Left kidney (tissue), 1 donor: ENCODE measurements at regions not wholly inside any gene's neighbourhood (a gene's known extent, or its start where the extent isn't known, plus 50 kb on each side); places are given as distances from the start of the nearest gene placed in this dataset.

Source experiments
- DNase-seq: peaks from one replicate; pipeline ENCODE4 v3.0.0-alpha.2; 2013

DNA sequence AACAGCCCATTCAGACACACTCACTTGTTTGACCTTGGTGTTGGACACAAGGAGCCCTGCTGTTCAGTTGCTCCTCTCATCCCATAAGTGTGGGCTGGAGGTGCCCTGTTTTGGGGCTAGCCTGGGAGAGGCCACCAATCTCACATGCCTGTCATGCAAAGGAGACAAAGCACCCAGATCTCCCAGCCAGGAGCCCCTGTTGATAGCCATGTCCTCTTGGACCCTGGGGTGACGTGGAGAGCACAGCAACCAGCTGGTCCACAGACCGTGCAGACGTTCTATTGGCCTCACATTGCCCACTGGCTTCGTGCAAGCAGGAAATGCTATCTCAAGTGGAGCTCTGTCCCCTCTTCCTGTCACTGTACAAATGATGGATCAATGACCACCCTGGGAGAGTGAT lies 240.8 kb downstream of the RPS24 start:
- DNase-seq: no peak

DNA sequence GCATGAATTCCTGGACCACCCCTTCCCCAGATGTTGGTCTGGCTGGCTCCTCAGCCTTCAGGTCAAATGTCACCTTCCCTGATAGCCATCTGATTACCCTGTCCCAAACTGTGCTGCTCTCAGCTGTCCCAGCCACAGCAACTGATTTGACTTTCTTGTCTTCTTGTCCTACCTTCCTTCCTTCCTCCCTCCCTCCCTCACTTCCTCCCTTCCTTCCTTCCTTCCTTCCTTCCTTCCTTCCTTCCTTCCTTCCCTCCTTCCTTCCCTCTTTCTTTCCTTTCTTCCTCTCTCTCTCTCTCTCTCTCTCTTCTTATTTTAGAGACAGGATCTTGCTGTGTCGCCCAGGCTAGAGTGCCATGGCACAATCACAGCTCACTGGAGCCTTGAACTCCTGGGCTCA lies 242.5 kb downstream of the RPS24 start:
- DNase-seq: no peak

DNA sequence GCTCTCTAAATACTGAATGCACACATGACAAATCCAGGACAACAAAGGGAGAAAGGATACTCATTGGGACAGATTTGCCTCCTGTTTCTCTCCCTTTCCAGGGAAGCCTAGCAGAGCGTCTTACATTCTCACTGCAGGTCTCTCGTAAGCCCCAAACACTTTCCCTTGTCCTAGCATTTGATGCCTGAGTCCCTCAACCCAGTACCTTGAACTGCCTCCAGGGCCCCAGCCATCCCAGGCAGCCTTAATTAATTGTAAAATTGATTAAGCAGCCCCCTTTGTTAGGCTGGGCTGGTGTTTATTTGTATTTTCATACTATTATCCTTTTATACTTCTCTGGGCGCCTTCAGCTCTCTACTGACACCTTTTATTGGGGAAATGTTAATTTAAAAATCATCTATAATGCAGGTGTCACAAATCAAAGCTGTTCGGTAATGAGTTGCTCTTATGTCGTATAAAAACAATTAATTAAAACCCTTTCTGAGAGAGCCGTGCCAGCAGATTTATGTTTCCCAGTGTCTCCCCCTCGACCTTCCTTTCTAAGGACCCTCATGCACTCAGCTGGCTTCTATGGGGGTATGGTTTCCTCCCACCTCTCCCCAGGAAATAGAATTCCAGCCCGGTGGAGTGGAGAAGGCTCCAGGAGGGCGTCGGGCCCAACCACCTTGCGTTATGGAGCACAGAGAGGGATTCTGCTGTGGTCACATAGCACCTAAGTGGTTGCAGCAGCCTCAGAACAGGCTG lies 243.8 kb downstream of the RPS24 start:
- DNase-seq: no peak

DNA sequence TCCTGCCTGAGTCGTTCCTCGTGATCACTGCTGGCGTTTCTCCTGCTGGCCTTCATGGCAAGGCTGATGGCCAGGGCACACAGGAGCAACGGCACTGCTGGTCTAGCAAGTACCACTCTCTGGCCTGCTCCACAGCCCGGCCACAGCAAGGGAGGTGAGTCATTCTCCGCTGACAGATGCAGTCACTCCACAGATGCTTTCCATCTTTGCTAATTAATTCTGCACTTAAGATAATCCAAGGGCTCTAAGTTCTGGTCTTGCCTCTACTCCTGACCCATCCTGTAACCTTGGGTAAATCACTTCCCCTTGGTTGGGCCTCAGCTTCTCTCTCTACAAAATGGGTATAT lies 244.4 kb downstream of the RPS24 start:
- no peak for DNase-seq

DNA sequence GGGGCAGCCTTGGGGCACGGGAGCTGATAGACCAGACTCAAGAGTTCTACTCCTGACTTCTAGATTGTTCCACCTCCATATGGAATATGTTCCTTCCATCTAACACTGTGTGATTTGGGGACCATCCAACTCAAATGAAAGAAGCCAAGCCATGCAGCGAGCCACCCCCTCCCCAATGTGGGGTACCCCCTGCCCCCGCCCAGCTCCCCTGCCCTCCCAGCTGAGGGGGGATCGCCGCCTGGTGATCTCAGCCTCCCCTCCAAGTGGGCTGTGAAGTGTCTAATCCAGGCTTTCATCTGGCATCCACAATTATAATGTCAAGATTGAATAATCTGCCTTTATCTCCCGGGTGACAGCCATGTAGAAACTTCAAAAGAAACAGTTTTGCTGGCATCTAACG lies 246.1 kb downstream of the RPS24 start:
- DNase-seq: no peak

DNA sequence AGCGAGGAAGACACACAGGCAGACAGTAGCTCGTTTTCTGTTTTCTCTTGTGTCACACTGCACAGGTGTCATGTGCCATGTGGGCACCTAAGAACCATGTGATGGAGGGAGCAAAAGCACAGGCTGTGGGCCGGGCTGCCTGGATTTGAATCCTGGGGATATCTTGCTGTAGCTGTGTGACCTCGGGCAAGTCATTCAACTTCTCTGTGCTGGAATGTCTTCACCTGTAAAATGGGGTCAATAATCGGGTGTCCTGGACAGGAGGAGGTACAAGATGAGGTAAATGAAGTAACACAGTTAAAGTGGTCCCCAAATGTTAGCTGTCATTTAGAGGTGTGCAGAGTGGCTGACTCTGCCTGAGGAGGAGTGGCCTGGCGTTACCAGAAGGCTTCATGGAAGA lies 246.9 kb downstream of the RPS24 start:
- DNase-seq: no peak

DNA sequence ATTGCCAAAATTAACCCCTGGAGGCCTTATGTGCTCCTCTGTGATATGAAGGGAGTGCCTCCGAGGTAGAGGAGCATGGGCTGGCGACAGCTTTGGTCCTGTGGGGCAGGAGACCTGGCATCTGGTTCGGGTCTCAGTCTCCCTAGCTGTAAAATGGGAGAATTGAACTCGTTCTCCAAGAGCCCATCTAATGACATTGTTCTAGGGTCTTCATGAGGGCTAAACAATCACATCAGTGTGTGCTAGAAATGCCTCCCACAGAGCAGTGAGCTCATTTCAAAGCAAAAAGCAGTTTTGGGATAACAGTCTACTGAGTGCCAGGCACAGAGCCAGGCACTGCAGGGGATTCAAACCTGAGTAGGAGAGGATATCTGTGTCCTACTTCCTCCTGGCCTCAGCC lies 248.0 kb downstream of the RPS24 start:
- DNase-seq: no peak

DNA sequence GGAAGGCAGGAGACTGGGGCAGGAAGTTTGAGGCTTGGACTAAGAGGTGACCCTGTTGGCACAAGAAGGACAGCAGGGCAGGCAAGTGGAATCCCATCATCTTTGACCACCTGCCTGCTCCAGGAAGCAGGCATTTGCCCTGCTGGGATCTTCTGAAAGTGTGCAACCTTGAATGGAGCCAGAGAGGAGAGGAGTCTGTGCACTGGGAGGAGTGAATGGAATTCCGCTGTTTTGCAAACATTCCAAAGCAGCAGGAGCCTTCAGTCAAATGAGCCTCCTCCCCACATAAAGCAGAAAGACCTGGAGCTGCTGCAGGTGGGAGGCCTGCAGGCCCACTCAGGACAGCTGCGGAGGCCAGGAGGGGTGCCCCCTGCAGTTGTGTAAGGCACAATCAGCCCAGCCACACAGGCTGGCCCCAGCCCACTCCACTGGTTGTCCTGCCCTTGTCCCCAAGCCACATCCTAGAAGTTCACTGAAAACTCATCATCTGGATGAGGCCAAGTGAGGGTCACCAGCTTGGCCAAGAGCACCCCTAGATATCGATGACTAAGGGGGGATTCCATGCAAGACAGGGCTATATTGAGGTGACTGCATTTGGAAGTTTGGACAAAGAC lies 249.5 kb downstream of the RPS24 start:
- DNase-seq: no peak

DNA sequence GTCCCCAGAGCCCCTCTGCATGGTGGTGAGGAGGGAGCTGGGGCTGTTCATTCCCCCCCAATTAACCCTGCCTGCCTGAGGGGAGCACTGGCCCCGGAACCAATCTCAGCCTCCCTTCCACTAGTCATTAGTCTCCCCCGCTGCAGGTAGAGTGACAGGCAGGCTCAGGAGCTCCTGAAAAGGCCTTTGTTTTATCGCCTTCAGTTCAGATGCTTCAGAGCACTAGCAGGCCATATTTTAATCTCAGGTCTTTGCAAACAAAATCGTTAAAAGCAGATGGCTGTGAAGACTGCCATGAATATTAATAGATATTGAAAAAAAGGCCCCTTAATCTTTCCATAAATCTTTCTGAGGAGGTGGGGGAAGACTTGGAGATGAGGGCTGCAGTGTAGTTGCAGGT lies 250.7 kb downstream of the RPS24 start:
- no peak for DNase-seq

DNA sequence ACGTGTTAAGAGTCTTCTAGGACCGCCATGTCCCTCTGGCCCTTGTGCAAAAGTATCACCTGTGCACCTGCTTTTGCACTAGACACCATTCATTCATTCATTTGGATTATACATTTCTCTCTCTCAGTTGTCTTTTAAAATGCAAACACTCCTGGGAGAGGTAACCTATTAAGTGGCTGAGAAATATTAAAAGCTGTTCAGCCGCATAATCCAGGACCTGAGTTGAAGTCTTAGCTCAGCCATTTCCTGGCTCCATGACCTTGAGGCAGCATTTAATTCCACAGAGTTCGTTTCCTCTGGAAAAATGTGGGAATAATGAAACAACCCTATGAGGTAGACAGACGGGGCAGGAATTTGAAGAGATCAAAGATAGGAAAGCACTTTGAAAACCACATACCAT lies 251.6 kb downstream of the RPS24 start:
- DNase-seq: no peak

DNA sequence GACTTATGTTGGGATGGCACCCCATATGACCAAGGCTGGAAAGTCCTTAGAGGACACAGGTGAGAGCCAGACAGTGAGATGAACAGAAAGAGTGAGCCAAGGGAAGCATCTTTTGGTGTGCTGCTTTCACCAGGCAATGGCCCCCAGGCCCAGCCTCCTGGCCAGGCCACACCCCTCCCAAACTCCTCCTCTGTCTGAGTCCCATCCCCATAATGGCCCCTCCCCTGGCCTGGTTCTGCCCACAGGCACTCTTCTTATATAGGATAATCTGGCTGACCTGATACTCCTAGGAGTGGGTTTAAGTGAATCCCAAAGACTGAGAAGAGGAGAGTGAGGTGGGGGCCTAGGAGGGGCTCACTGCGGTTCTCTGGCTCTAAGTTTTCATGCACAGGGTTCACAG lies 252.5 kb downstream of the RPS24 start:
- DNase-seq: no peak

DNA sequence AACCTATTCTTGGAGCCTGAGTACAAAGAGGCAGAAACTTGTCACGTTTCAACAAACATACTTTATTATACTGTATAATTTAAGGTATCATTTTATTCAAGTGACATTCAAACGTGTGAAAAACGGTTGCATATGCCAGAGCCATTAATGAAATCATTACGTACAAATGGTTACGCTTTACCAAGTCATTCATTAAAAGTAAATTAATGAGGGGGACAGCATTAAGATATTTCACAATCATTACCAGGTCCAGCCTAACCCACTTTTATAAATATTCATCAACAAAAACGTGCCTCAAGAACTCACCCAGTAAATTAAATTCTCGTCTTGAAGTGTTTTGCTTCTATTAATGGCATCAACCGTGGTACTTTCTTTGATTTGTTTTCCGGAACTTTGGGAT lies 253.0 kb downstream of the RPS24 start:
- no peak for DNase-seq

DNA sequence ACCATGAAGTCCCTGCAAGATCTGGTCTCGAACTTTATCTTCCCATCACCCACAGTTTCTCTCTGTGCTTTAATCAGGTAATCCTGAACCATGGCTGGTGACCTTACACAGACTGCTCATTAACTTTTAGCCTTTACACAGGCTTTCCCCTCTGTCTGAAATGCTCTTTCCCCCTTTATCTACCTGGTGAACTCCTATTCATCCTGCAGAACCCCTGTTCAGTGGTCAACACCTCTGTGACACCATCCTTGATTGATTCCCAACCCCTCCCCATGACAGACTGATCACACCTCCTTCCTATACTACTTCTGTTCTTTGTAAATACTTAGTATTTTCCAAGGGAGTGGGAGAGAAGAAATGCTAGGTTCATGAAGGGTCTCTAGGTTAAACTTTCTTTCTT lies 254.0 kb downstream of the RPS24 start:
- no peak for DNase-seq

DNA sequence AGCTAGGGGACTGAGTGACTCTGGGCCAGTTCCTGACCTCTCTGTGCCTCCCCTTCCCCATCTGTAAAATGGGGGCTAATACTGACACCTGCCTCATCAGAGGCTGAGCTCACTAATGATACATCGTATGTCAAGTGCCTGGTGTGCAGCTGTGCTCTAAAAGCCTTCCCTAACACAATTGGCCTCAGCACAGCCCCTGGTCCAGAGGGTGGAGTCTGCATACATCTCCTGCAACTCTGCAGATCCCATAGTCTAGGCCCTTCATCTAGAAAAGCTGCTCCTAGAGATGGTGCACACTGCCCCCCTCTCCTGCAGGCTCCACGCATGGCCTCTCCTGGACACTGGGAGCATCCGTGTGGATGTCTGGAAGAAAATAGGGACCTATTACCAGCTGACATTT lies 255.0 kb downstream of the RPS24 start:
- no peak for DNase-seq

DNA sequence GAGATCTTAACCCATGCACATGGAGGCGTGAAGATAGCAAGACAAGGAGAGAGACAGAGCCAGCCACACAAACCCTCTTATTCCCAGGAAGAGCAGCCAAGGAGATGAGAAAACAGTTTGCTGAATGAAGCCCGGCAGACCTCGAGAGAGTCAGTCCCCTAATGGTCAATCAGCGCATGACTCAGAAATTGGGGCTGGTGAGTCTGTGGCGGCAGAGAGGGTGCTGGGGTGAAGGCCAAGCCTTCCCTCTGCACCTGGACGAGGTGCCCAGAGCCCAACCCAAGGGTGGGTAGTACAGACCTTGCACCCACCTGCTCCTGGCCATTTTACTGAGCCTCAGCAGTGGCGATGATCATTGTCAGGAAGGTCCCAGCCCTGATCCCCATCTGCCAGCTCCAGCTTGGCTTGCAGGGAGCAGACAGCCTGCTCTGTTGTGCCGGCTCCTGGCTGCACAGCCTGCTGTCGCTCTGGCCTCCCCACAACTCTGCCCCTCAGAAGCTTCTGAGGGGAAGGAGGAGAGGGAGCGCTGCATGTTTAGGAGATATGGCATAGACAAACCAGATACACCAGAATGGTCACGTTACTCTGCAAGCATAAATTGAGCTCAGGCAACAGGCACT lies 256.6 kb downstream of the RPS24 start:
- DNase-seq: no peak

DNA sequence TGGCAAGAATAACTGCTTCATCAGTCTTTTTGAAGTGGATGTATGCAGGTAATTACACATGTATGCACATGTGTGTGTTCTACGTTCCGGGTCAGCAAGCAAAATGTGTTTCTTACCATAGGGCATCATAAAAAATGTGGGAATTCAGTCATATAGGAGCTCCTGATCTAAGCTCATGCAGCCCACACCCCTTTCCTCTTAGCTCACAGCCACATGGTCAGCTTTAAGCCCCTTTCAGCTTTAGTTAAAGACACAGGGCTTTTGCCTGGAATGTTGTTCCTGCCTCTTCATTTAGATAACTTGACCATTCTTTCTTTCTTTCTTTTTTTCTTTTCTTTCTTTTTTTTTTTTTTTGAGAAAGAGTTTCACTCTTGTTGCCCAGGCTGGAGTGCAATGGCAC lies 258.1 kb downstream of the RPS24 start:
- no peak for DNase-seq

DNA sequence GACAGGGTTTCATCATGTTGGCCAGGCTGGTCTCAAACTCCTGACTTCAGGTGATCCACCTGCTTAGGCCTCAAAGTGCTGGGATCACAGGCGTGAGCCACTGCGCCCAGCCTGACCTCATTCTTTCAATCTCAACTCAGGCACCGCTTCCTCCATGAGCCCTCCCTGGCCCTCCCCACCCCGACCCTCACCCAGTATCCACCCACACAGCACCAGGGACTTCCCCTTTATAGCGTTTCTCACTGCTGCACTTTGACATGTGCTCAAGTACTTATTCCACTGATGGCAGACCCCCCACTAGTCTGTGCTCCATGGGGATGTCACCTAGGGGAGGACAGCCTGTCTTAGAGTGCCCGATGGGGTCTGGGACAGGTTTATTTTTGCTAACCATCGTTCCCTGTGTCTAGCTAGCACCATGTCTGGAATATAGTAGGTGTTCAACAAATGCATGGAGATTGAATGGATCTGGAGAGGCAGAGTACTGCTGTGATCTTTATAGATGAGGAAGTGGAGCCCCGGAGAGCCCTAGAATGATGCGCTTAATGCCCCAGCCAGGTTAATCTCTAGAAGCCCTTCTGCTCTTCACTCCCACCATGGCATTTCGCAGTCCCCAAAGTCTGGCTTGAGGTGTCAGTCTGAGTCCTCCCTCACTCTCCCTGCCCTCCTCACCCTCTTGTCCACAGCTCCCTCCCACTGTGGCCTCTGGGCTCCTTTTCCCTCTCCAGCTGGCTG lies 258.8 kb downstream of the RPS24 start:
- DNase-seq: no peak

DNA sequence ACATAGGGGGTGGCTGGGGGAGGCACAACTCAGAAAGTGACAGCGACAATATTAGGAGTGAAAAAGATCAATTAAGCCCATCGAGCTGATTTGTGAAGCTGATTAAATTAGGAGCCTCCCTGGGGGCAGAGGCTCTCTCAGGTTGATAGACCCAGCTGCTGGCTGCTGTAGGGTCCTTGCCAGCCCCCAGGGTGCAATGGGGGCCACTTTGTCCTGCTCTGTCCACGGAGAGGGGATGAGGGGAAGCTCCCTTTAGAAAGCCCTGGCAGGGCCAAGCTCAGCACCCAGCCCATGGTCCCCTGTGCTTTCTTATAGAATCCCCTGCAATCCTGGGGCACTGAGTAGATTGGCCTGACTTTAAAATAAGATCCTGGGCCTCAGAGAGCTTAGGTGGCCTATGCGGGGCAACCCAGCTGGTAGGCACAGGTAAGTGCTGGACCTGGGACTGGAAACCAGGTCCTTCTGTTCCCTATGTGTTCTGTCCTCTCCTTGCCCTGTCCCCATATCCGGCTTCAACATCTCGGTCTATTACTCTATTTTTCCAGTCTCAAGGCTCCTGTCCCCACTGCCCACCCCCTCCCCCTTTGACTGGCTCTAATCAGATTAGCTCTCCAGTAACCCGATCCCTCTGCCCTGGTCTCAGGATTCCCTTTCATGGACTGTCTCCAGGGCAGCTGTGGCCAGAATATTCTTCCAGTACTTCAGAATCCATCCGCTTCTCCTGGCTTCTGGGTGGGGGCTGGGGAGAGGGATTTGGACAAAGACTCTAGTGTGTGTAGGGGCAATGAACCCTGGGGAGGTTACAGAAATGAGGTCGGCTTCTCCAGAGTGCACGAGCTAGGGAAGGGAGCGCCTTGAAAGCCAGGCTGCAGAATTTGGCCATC lies 259.6 kb downstream of the RPS24 start:
- DNase-seq: peak; percentile 84

DNA sequence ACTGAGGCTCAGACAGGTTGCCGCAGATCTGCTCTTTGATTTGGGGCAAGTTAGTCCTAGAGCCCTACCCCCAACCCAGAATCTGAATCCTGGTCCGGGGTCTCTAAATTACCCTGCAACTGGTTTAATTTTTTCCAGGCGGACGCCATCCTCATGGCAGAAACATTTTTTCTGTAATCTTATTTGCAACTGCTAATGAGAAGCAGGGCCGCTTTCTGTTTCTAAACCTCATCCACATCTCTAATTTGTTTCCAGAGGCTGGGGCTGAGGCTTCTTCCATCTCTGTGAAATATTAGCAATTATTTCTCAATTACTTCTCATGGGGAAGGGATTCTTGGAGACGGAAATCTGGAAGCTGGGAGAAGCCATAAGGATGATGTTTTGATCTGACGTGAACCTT lies 261.6 kb downstream of the RPS24 start:
- DNase-seq: no peak

DNA sequence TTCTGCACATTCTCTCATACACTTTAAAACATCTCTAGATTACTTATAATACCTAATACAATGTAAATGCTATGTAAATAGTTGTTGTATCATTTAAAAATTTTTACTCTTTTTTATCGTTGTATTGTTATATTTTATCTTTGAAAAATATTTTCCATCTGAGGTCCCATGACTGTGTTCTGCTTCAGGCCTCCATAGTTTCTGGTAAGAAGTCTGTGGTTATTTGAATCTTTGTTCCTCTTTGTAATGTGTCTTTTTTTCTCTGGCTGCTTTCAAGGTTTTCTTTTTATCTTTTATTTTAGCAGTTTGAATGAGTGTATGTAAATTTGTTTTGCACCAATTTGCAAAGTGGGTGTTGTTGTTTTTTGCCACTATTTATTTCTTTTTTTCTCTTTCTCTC lies 263.1 kb downstream of the RPS24 start:
- DNase-seq: no peak

DNA sequence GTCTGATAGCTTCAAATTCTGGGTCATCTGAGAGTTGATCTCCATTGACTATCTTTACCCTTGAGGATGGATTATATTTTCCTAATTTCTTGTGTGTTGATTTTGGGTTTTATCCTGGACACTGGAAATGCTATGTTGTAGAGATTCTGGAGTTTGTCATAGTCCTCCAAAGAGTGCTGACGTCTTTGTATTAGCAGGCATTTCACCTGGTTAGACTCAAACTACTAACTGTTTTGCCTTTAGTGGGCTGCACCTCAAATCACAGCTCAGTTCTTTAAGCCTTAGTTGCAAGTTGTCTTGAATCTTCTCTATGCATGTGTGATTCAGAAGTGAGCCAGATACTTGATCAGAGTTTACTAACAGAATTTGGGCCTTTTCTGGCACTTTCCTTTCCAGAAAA lies 264.3 kb downstream of the RPS24 start:
- no peak for DNase-seq

DNA sequence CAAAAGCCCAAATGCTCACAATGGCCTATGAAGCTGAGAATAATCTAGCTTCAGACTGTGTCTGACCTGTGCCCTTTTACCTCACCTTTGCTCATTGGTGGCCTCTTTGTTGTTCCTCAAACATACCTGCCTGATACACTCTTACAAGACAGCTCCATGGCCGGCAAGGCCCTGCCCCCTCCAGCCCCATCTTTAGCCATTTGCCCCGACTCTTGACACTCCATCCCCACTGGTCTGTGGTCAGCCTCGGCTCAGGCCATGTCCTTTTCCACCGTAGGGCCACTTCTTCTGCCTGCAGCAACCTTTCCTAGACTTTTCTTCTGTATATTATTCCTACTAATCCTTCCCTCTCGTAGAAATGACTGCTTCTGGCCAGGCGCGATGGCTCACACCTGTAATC lies 265.2 kb downstream of the RPS24 start:
- DNase-seq: no peak
